Smooth muscle cell of the brain vasculature (primary cell): ENCODE measurements at regions not wholly inside any gene's neighbourhood (a gene's known extent, or its start where the extent isn't known, plus 50 kb on each side); places are given as distances from the start of the nearest gene placed in this dataset.
"Not testable (repeated sequence)": the region's sequence is repeated elsewhere in the genome, so short reads cannot be mapped to it uniquely, and the experiment has no call there.

ENCODE experiments used
- DNase-seq: peaks from one replicate; pipeline ENCODE4 v3.0.0-alpha.2; 2012; ENCODE audit warnings: low read depth, low spot score

DNA sequence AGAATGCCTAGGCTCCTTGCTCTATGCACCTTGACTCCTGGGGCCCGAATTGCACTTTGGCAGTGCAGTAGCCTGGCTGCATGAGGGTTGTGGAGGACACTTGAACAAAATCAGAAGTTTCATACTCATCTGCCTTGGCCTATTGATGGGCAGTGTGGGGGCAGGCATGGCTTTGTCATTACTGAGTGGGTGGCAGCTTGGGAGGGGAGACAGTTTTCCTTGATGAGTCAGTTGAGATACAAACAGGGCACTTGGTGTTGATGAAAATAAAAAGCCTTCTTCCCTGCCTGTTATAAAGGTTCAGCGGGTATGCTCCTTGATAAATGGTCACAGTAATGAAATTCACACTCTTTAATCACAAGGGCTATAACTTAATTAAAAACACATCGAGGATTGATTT, 126.8 kb upstream of the MAMLD1 start:
- DNase-seq = no peak

DNA sequence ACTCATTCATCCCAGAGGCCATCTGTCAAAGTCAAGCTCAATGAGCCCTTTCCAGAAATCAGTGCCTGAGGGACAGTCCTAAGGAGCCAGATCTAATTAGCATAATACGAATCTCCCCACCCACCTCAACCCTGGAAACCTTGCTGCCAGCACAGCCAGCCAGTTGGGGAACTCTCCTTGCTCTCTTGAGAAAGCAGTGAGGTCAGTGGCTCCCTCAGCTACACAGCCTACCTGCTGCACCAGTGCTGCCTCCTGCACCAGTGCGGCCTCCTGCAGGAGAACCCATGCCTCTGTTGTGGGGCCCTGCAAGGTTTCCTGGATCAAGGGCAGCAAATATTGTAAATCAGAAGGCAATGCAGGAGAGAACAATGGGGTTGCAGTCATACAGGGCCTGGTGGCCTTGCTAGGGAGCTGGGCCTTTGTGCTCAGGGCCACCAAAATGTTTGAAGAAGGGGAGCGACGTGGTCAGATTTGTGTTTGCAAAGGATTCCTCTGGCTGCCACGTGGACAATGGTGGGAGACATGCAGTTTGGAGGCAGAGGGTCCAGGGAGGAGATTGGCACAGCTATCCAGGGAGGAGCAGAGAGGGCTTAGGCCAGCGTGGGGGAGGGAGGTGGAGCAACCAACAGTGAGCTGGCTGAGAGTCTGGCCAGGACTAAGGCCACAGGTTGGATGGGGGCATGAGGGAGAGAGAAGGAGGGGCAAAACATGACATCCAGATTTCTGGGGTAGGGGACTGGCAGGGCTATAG, 124.3 kb upstream of the MAMLD1 start:
- no peak for DNase-seq

DNA sequence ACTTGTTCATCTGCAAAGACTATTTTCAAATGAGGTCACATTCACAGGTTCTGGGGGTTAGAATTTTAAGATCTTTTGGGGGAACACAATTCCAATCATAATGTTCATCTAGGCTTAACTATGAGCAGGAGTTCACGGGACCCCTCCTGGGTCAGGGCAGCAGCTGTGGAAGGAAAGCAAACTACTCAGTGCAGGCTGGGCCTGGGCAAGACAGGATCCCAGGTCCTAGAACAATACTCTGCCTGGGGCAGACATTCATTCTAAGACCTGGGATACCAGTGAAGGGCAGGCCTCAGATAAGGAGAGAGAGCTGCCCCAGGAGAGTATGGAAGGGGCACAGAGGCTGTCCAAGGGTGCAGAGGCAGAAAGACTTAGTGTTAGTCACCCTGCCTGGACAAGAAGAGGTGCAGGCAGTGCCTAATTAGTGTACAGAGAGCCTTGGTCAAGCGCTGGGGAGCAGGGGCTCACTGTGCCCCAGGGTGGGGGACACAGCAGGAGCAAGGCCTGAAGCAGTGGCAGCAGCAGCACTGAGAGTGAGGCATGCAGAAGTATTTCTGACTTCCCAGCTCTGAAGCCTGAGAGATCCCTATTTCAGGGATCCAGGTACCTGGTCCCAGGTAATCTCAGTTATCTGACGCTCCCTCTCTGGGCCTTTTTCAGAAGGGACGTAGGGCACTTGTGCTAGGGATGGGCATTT, 123.0 kb upstream of the MAMLD1 start:
- no peak for DNase-seq

DNA sequence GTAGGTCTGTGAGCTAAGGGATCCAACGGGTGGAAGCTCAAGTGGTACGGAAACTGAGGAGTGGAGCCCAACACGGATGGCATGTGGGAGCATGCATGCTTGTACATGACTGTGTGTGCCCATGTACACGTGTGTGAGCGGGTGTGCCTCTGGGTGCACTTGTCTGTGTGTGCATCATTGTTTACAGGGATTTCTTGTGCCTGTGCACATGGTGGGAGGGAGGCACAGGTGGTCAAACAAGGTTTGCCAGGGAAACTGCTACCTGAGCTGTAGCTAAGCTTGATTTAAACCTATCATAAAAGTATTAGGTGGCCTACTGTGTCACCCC, 122.5 kb upstream of the MAMLD1 start:
- DNase-seq = no peak

DNA sequence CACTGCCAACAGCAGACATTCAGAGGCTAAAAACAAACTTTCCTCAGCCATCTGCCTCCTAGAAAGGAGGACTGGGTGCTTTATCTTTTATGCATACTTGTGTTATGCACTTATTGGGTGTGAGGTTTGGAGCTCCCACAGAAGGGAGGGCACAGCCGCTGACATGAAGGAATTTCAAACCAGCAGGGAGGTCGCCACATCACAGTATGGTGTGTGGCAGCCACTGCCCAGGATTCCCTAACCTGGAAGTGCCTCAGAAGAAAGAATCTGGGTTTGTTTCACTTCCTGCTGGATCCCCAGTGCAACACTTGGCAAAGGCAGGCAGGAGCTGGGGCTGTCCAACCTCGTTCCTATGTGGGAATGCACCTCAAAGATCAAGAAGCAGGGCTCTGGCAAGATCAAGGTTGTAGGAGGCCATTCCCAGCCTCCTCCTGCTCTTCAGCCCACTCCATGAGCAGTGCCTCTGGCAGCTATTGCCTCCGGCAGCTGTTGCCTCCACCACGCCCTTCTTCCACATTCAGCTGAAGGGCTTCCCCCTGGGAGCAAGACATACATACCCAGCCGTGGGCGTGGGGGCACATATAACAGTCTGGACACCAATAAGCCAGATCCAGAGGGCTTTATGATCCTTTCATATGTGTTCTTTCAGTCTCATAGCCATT, 109.0 kb upstream of the MAMLD1 start:
- peak; percentile 23 for DNase-seq

DNA sequence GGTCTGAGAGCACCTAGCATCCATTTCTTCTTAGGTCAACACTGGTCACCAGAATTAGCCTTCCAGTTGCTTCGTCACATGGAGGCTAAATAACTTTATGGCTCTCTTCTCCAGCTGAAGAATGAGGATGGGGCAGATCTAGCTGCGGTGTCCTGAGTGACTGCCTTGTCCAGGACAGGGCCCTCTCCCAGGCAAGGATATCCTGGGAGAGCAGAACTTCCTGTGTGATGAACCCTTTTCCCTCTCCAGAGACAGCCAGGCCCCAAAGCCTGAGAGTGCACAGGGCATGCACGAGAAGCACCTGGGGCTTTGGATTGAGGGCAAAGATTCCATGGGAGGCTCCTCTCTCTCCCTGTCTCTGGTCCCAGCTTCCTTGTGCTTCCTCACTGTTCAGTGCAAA, 108.2 kb upstream of the MAMLD1 start:
- DNase-seq = no peak

DNA sequence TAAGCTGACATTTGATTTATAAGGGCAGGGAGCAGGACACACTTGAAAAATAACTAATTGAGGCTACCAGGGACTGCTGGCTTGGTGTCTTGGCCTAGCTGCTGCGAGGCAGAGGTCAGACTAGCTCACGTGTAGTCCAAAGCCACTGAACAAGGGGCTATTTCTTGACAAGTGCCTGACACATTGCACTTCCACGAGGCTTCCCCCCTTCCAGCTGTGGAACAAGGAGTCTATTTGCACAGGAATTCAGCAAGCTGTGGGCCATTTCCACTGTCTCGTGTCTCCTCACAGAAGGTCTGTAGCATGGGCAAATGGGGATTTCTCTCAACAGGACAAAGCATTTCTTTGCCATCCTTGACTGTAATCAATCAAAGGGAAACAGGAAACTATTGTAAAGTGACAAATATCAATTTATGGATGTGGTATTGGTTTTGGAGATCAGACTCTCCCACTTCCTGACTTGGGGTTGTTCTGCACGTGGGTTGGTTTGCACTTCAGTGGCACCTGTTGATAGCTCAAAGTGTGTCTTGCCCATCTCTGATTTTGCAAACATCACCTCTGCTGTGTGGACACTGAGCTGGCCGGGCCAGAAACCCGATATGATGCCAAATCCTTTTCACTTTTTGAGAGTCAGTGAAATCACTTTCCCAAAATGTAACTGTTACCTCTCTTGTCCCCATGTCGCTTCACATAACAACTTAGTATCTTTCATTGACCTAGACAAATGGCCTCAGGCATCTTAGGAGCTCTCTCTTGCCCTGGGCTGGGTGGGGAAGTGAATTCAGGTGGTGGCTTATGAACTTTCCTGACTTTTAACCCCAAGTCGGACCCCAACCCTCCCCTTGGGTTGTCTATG, 107.4 kb upstream of the MAMLD1 start:
- DNase-seq = no peak

DNA sequence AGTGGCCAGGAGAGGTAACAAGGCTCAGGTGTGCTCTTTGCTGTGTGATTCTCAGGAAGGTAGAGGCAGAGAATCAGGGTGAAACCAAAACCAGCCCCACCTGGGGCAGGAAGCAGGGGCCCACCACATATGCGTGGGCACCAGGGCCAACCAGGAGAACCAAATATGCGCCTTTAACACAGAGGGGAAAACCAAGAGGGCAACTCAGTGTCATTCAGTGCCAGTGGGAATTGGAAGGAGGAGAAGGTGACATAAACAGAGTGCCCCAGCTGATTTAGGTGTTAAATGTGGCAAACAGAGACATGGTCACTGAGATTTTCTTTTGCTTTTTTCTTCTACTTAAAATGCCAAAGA, 106.8 kb upstream of the MAMLD1 start:
- no peak for DNase-seq

DNA sequence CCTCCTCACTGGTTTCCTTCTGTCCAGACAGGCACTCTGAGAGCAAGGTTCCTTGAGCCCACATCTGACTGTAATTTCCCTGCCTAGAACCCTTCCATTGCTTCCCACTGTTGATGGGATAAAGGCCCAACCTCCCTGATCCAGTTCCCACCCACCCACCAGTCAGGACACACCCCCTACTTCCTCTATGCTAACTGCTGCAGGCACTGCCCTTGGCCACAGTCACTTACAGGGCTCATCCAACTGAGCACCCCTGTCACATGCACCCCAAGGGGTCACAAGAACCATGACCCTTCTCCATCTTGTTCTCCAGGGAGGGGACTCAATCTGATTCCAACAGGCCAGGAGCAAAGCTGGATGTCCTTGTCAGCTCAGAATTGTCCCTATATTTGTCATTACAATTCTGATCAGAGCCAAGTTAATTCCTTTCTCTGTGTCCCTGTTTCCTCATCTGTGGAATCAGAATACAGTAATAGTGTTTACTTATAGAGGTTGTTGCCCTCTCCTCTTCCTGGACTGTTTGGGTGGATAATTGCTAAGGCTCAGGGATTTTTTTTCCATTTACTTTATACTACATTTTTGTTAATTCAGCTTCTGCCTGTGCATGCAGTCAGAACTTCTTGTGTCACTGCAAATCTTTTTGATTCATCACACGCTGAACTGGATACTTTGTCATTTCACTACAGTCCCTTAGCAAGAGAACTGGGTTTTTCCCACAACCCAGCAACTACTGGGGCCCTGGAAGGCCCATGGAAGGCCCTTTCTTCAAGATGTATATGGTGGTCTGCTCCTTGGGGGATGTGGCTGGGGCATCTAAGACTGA, 105.6 kb upstream of the MAMLD1 start:
- no peak for DNase-seq

DNA sequence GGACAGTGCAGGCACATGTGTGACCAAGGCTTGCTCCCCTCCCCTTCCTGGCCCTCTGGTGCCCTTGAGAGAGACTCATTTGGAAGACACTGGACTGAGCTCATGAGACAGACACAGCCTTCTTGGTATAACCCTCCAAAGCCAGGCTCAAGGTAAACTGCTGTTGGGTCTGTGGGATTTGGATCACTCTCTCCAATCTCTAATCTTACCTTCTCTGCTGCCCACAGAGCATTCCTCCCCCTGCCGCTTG, 105.0 kb upstream of the MAMLD1 start:
- no peak for DNase-seq

DNA sequence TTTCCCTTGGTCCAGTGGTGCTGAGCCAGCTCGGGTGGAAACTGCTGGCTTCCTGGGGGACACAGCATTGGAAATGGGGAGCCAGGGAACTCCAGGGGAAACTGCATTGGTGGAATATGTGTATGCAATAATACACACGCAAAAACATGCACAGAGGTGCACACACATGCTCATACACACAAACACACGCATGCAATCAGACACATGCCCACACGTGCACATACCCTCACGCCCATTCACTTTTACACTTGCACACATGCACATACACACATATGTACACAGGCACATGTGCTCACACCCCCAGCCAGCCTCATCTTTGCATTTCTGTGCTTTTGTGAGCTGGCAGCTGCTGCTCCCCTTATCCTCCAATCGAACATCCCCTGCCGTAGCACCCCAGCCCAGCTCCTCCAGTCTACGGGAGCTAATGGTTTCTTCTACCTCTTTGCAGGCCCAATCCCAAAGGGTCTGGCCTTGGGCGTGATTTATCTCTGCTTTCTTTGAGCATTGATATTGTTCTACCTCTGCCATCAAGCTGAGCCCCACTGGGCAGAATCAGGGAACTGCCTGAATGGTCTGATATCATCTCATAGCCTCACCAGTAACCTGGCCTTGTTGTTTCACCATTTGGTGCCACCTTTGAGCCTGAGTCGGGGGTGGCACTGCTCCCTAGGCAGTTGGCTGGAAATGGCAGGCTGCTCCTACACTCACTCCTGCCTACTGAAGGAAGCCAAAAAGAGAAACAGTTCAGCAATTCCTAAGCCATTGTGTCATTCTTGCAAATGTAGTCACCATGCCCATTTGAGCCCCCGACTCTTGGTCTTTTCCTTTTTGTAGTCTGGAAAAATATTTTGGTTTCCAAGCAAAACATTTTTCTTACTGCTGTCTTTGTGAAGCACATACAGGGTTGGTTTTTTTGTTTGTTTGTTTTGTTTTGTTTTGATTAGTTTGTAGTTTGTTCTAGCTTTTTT, 104.4 kb upstream of the MAMLD1 start:
- DNase-seq = peak; percentile 28

DNA sequence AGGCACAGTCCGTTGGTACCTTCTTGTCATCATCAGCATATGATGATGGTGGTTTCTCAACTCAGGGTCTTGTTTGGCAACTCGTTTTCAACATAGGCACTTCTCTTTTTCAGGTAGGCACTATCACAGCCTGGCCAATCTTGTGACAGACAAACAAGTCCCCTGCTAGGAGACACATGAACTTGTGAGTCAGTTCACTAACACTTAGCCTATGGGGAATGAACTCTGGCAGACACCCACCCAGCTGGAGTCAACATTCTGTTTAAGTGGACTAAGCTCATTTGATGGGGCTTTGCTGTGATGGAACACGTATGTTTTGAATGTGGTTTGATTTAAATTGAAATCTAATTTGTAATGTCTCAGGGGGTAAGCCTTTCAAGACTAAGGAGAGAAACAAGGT, 100.7 kb upstream of the MAMLD1 start:
- DNase-seq = no peak

DNA sequence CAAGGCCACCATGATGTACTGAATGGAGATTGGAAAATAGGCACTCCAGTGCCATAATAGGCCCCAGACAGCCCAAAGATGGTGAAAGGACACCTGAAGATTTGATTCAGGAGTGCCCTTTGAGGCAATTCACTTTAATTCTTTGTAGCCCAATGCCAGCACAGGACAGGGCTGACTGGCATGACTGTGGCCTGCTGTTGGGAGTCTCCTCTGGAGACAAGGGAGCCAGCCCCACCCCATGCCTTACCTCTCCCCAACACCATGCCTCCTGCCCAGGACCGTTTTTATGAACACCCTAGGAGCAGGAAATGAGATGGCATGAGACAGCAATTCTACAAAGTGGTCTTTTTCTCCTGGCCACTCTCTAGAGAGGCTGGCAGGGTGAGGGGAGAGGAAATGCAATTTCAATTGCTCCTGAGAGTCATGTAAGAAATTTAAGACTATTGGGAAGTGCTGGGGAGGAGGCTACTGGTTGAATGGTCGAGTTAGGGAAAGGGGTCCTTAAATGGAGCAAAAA, 94.2 kb upstream of the MAMLD1 start:
- no peak for DNase-seq

DNA sequence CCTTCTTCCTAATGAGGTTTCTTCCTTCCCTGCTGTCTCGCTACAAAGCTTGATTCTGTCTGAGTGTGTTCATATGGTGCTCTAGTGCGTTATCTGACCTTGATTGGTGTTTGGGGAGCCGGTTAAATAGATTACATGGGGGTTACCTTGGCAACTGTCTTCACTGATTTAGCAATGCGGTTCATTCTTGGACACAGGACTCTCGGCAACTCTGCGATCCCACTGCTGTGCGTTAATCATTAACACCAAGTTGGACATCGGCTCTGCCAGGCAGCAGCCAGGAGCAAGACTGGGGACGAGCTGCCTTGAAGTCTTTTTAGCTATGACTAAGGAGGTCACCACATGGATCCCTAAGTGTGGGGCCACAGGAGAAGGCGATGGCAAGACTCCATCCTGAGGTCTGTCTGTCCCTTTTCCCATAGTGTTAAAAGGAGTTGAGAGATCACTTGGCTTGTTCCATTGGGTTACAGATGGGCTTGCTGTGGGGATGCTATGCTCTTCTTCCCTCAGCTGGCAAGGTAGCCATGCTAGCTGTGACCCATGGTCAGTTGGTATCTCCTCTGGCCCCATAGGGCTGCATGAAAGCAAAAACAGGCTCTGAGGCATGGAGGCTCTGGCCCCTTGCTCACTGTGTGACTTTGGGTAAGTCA, 93.4 kb upstream of the MAMLD1 start:
- no peak for DNase-seq

DNA sequence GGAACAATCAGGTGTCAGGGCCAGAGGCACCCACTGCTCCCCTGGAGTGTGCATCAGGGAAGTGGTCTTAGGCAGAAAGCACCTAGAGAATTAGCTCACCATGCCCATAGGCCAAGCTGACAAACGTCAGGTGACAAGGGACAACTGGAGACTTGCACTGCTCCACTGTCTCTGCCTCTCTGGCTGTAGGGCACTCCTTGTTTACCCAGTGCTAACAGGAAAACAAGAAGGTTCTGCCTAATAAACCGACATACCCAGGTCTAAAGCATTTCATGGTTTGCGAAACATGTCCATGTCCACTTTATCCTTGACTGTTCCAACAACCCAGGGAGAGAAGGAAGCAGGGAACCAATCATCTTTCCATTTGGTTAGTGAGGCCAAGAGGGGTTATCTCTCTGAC, 92.5 kb upstream of the MAMLD1 start:
- DNase-seq = no peak

DNA sequence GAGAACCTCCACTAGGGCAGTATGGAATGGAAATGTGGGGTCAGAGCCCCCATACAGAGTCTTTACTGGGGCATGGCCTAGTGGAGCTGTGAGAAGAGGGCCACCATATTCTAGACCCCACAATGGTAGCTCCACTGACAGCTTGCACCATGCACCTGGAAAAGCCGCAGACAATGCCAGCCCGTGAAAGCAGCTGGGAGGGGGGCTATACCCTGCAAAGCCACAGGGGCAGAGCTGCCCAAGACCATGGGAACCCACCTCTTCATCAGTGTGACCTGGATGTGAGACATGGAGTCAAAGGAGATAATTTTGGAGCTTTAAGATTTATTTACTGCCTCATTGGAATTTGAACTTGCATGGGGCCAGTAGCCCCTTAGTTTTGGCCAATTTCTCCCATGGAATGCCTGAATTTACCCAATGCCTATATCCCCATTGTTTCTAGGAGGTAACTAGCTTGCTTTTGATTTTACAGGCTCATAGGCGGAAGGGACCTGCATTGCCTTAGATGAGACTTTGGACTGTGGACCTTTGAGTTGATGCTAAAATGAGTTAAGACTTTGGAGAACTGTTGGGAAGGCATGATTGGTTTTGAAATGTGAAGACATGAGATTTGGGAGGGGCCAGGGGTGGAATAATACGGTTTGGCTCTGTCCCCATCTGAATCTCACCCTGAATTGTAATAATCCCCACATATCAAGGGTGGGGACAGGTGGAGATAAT, 89.4 kb upstream of the MAMLD1 start:
- not testable (repeated sequence) for DNase-seq

DNA sequence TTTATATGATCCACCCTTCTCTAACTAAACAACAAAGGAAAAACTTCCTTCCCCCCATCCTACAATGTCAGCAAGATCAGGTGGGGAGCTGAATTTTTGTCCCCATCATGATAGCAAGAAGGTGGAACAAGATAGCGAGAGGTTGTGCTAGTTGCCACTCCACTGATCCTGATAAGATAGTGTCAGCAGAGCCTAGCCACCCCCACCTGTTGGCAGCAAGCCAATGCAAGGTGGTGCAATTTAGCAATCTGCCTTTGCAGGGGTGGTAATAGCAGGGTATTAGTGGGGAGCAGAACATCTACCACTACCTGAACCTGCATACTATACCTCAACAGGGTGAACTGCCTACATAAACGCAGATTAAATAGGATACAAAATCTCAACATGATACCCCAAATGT, 80.2 kb upstream of the MAMLD1 start:
- DNase-seq = no peak

DNA sequence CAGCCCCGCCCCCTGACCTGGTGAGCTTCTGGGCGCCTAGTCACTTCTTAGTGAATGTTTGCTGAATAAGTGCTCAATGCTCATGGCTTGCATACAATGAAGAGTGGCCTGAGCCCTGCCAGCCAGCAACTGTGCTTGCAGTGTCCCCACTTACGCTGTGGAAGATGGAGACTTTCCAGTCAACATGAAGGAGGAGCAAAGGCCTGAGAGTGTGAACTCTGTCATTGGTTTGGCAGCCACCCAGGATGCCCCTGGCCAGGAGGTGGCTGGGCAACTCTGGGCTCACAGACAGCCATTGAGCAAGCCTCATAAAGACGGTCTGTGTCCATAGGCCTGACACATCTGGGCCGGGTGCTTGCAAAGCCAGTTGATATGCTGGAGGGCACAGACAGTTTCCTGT, 72.1 kb upstream of the MAMLD1 start:
- no peak for DNase-seq
